H1 (cell line): ENCODE measurements at regions not wholly inside any gene's neighbourhood (a gene's known extent, or its start where the extent isn't known, plus 50 kb on each side); places are given as distances from the start of the nearest gene placed in this dataset.

Experiments used
- CTCF ChIA-PET: fragments of 300-600 bp; sonication (Branson Sonifier 250); formaldehyde crosslinking; loops from one replicate; lab custom pipeline; 2021; ENCODE audit not compliant: partially characterized antibody; lab: Charles Lee
- POLR2A ChIA-PET: fragments of 300-600 bp; sonication (Branson Sonifier 250); formaldehyde crosslinking; loops from one replicate; lab custom pipeline; 2021; ENCODE audit warnings: inconsistent platforms; ENCODE audit not compliant: partially characterized antibody; lab: Charles Lee
- DNase-seq, 2 experiments: peaks; one replicate each; pipeline versions ENCODE4 v3.0.0 to v3.0.0-alpha.2; 2010 to 2022; ENCODE audit warnings: low spot score in 2 of 2, low read depth in 1 of 2, mixed read lengths in 1 of 2
- FAIRE-seq: peaks from 2 replicates; lab custom pipeline; 2011; peaks lifted over from hg19 to GRCh38; lab: Jason Lieb, UNC
- H2AFZ ChIP-seq: 2 replicates; pipeline ENCODE4 v1.8.1; 2012; ENCODE audit warnings: low read length, inconsistent platforms
- H2AK5ac ChIP-seq: 2 replicates; pipeline ENCODE4 v1.6.1; 2013; ENCODE audit warnings: low read depth, low read length
- H2BK120ac ChIP-seq: replicated peaks from 2 replicates; pipeline ENCODE3; 2013; ENCODE audit warnings: low read depth, low read length, inconsistent platforms
- H2BK12ac ChIP-seq: 2 replicates; pipeline ENCODE4 v1.6.1; 2013; ENCODE audit warnings: low read depth, low read length
- H2BK15ac ChIP-seq: 2 replicates; pipeline ENCODE4 v1.6.1; 2013; ENCODE audit warnings: low read length
- H2BK20ac ChIP-seq: 2 replicates; pipeline ENCODE4 v1.6.1; 2013; ENCODE audit warnings: low read length
- H2BK5ac ChIP-seq: 2 replicates; pipeline ENCODE4 v1.6.1; 2013; ENCODE audit warnings: low read depth, low read length
- H3K14ac ChIP-seq: 2 replicates; pipeline ENCODE4 v1.6.1; 2013; ENCODE audit warnings: inconsistent platforms; ENCODE audit not compliant: insufficient read length
- H3K18ac ChIP-seq: 2 replicates; pipeline ENCODE4 v1.6.1; 2013; ENCODE audit warnings: low read length; ENCODE audit errors: extremely low read depth
- H3K23ac ChIP-seq: 2 replicates; pipeline ENCODE4 v1.6.1; 2013; ENCODE audit warnings: inconsistent platforms; ENCODE audit not compliant: insufficient read length
- H3K23me2 ChIP-seq: 2 replicates; pipeline ENCODE4 v1.6.1; 2013; ENCODE audit warnings: low read depth, low read length
- H3K27ac ChIP-seq: 2 replicates; pipeline ENCODE4 v1.6.1; 2011; ENCODE audit warnings: low read depth, low read length, inconsistent platforms
- H3K27me3 ChIP-seq, 4 experiments: replicated peaks in 1 of 4; 1 replicate in 1 of 4; 2 replicates in 3 of 4; pipeline versions ENCODE4 v1.6.1 to v1.8.1; 2011 to 2013; ENCODE audit warnings: low read length in 3 of 4, mild to moderate bottlenecking in 3 of 4, inconsistent platforms in 2 of 4, mixed read lengths in 2 of 4, moderate library complexity in 1 of 4; ENCODE audit not compliant: control insufficient read depth in 3 of 4, insufficient read depth in 3 of 4; ENCODE audit errors: extremely low read depth in 1 of 4
- H3K36me3 ChIP-seq, 4 experiments: 2 replicates each; pipeline versions ENCODE4 v1.6.1 to v1.8.1; 2011 to 2013; ENCODE audit warnings: mild to moderate bottlenecking in 4 of 4, low read length in 3 of 4, moderate library complexity in 2 of 4, control low read depth in 1 of 4, inconsistent platforms in 1 of 4; ENCODE audit not compliant: insufficient read depth in 4 of 4, control insufficient read depth in 2 of 4
- H3K4ac ChIP-seq: replicated peaks from 2 replicates; pipeline ENCODE3; 2013; ENCODE audit warnings: low read length, low read depth, mixed read lengths, inconsistent platforms; ENCODE audit not compliant: insufficient read length
- H3K4me1 ChIP-seq, 4 experiments: replicated peaks in 1 of 4; 1 replicate in 1 of 4; 2 replicates in 3 of 4; pipeline versions ENCODE4 v1.6.1 to v1.8.1; 2011 to 2013; ENCODE audit warnings: low read length in 3 of 4, inconsistent platforms in 2 of 4, mixed read lengths in 1 of 4; ENCODE audit not compliant: insufficient read depth in 4 of 4, control insufficient read depth in 3 of 4
- H3K4me2 ChIP-seq, 2 experiments: 2 replicates each; pipeline versions ENCODE4 v1.6.1 to v1.8.1; 2011 to 2013; ENCODE audit warnings: low read depth in 2 of 2, low read length in 2 of 2, control low read depth in 1 of 2, inconsistent platforms in 1 of 2, mild to moderate bottlenecking in 1 of 2; ENCODE audit not compliant: insufficient read depth in 1 of 2
- H3K4me3 ChIP-seq, 4 experiments: fragments of 200-600, 300-600 bp in 1 of 4; sonication (generic), shearing (Covaris generic), sonication (Bioruptor Twin) in 1 of 4; 2 replicates each; pipeline versions ENCODE4 v1.5.1 to v1.8.1; 2011 to 2016; ENCODE audit warnings: low read length in 4 of 4, low read depth in 3 of 4, control low read depth in 2 of 4, inconsistent platforms in 2 of 4, mild to moderate bottlenecking in 2 of 4, mixed read lengths in 1 of 4, moderate library complexity in 1 of 4; ENCODE audit not compliant: insufficient read depth in 2 of 4; ENCODE audit errors: extremely low read depth in 1 of 4
- H3K56ac ChIP-seq: replicated peaks from 2 replicates; pipeline ENCODE3; 2013; ENCODE audit warnings: low read depth, mild to moderate bottlenecking, mixed read lengths, low read length, inconsistent platforms; ENCODE audit not compliant: insufficient read length
- H3K79me1 ChIP-seq: 2 replicates; pipeline ENCODE4 v1.6.1; 2013; ENCODE audit warnings: low read depth, low read length, control low read depth
- H3K79me2 ChIP-seq, 2 experiments: 2 replicates each; pipeline versions ENCODE4 v1.6.1 to v1.8.1; 2012 to 2013; ENCODE audit warnings: low read length in 2 of 2, mild to moderate bottlenecking in 2 of 2, inconsistent platforms in 1 of 2; ENCODE audit not compliant: insufficient read depth in 2 of 2, control insufficient read depth in 1 of 2
- H3K9ac ChIP-seq, 4 experiments: replicated peaks in 1 of 4; 1 replicate in 1 of 4; 2 replicates in 3 of 4; pipeline versions ENCODE4 v1.6.1 to v1.8.1; 2011 to 2013; ENCODE audit warnings: low read depth in 3 of 4, low read length in 3 of 4, control low read depth in 2 of 4, mild to moderate bottlenecking in 2 of 4, moderate library complexity in 2 of 4, inconsistent platforms in 1 of 4; ENCODE audit errors: extremely low read depth in 1 of 4
- H3K9me3 ChIP-seq, 2 experiments: 2 replicates each; pipeline versions ENCODE4 v1.6.1 to v1.8.1; 2012 to 2013; ENCODE audit warnings: mild to moderate bottlenecking in 2 of 2, moderate library complexity in 2 of 2, control low read depth in 1 of 2, inconsistent platforms in 1 of 2, low read depth in 1 of 2, low read length in 1 of 2, mixed read lengths in 1 of 2; ENCODE audit not compliant: insufficient read depth in 2 of 2
- H4K20me1 ChIP-seq, 2 experiments: replicated peaks in 1 of 2; 2 replicates each; pipeline versions ENCODE3 to v1.8.1; 2011 to 2013; ENCODE audit warnings: inconsistent platforms in 2 of 2, low read length in 2 of 2, mild to moderate bottlenecking in 1 of 2; ENCODE audit not compliant: insufficient read depth in 2 of 2, control insufficient read depth in 1 of 2
- H4K5ac ChIP-seq: 2 replicates; pipeline ENCODE4 v1.6.1; 2013; ENCODE audit warnings: low read length, low read depth, mixed read lengths, inconsistent platforms; ENCODE audit not compliant: insufficient read length
- H4K8ac ChIP-seq: 2 replicates; pipeline ENCODE4 v1.8.0; 2013; ENCODE audit warnings: mild to moderate bottlenecking, moderate library complexity, low read length, inconsistent platforms; ENCODE audit not compliant: insufficient read depth; ENCODE audit errors: extremely low read depth
- H4K91ac ChIP-seq: replicated peaks from 2 replicates; pipeline ENCODE3; 2013; ENCODE audit warnings: low read length, mixed read lengths, inconsistent platforms; ENCODE audit not compliant: insufficient read length
- BRCA1 ChIP-seq: IDR thresholded peaks from 2 replicates; pipeline ENCODE4 v1.6.1; 2012; ENCODE audit warnings: low read depth, low read length, improper control_type of control experiment
- CEBPB ChIP-seq: IDR thresholded peaks from 2 replicates; pipeline ENCODE4 v1.6.1; 2012; ENCODE audit warnings: low read depth, low read length
- CTBP2 ChIP-seq: IDR thresholded peaks from 2 replicates; pipeline ENCODE4 v1.7.0; 2011; ENCODE audit warnings: borderline replicate concordance, mild to moderate bottlenecking, moderate library complexity, mixed read lengths, low read length; ENCODE audit not compliant: insufficient read depth, insufficient read length
- EZH2 ChIP-seq: fragments of 200-600 bp; sonication (generic); IDR thresholded peaks from 2 replicates; pipeline ENCODE4 v1.7.1; 2012; ENCODE audit warnings: low read depth, mild to moderate bottlenecking, moderate library complexity, low read length, inconsistent platforms; ENCODE audit not compliant: severe bottlenecking
- FOSL1 ChIP-seq: IDR thresholded peaks from 2 replicates; pipeline ENCODE4 v1.6.1; 2011; ENCODE audit warnings: mild to moderate bottlenecking, low read depth, low read length, moderate library complexity; ENCODE audit not compliant: insufficient read depth
- KDM5A ChIP-seq: fragments of 200-600 bp; IDR thresholded peaks from 2 replicates; pipeline ENCODE4 v1.7.1; 2012; ENCODE audit warnings: mild to moderate bottlenecking, low read length, inconsistent platforms, mixed read lengths
- MAFK ChIP-seq: IDR thresholded peaks from 2 replicates; pipeline ENCODE4 v1.6.1; 2012; ENCODE audit warnings: low read depth, mild to moderate bottlenecking, improper control_type of control experiment, low read length
- MAX ChIP-seq: IDR thresholded peaks from 2 replicates; pipeline ENCODE4 v1.6.1; 2012; ENCODE audit warnings: inconsistent platforms
- POLR2A ChIP-seq, 2 experiments: IDR thresholded peaks; 1 replicate in 1 of 2; 2 replicates in 1 of 2; pipeline ENCODE4 v1.6.1; 2011; ENCODE audit warnings: low read depth in 2 of 2, low read length in 2 of 2, mild to moderate bottlenecking in 2 of 2; ENCODE audit errors: control extremely low read depth in 1 of 2
- RAD21 ChIP-seq, 2 experiments: IDR thresholded peaks in 1 of 2; conservative IDR thresholded peaks in 1 of 2; 2 replicates each; pipeline ENCODE4 v1.6.1; 2011; ENCODE audit warnings: low read depth in 2 of 2, low read length in 2 of 2, improper control_type of control experiment in 1 of 2, inconsistent platforms in 1 of 2, mild to moderate bottlenecking in 1 of 2, moderate library complexity in 1 of 2
- RBBP5 ChIP-seq: IDR thresholded peaks from 2 replicates; pipeline ENCODE4 v1.7.1; 2012; ENCODE audit warnings: low read depth, mild to moderate bottlenecking, inconsistent platforms, low read length, moderate library complexity, borderline replicate concordance
- RFX5 ChIP-seq: IDR thresholded peaks from 2 replicates; pipeline ENCODE4 v1.6.1; 2011; ENCODE audit warnings: low read depth, low read length, improper control_type of control experiment, borderline replicate concordance
- RXRA ChIP-seq: IDR thresholded peaks from 2 replicates; pipeline ENCODE4 v1.6.1; 2011; ENCODE audit warnings: low read depth, mild to moderate bottlenecking, low read length, moderate library complexity; ENCODE audit not compliant: insufficient read depth
- SRF ChIP-seq: IDR thresholded peaks from 2 replicates; pipeline ENCODE4 v1.6.1; 2011; ENCODE audit warnings: mild to moderate bottlenecking, low read depth, low read length, moderate library complexity
- ZNF274 ChIP-seq: IDR thresholded peaks from 2 replicates; pipeline ENCODE4 v1.7.0; 2012; ENCODE audit warnings: low read length, borderline replicate concordance; ENCODE audit errors: extremely low read depth
- WGBS, 2 experiments: shearing (Covaris generic) in 1 of 2; methylation state at CpG; one replicate each; pipeline versions ENCODE4 v1.1.6 to v1.1.7; 2013 to 2015; ENCODE audit warnings: low lambda C conversion rate in 2 of 2, mixed read lengths in 2 of 2, inconsistent platforms in 1 of 2, low coverage in 1 of 2, missing lambda C conversion rate in 1 of 2; ENCODE audit not compliant: insufficient replicate concordance in 2 of 2, insufficient coverage in 1 of 2, insufficient read length in 1 of 2; ENCODE audit errors: extremely low coverage in 1 of 2, missing lambda C conversion rate in 1 of 2; 5-methylcytosine and 5-hydroxymethylcytosine counted together

- no peaks in the 10 kb centered on the region for H3K79me2 ChIP-seq
- H2AK5ac ChIP-seq: no peak overlapping the region
- no peaks in the 10 kb centered on the region; a peak in 1 of 8 replicates for H3K36me3 ChIP-seq
- H3K4me2 ChIP-seq: no peak overlapping the region
- H4K20me1 ChIP-seq: no peaks in the 10 kb centered on the region
- no peak overlapping the region for H3K23ac ChIP-seq
- H3K79me1 ChIP-seq: no peaks in the 10 kb centered on the region; the same call in 1 of the 2 replicates
- H2BK120ac ChIP-seq: no peak overlapping the region
- peaks cover 8 to 9% of the 10 kb centered on the region in 2 experiments; a peak in 3 of 4 replicates for H3K9me3 ChIP-seq
- no peak overlapping the region for H3K9ac ChIP-seq
- H3K27me3 ChIP-seq: no peaks in the 10 kb centered on the region
- 94% methylated on average over 2 of the region's 2 CpGs; no CpG with 5 or more reads in 1 of the 2 experiments for WGBS, 2 experiments
- H4K5ac ChIP-seq: no peak overlapping the region
- no peak for FAIRE-seq
- POLR2A ChIA-PET: no interaction called here
- H3K4me1 ChIP-seq: no peaks in the 10 kb centered on the region; a peak in 1 of 7 replicates
- no peak overlapping the region for H3K56ac ChIP-seq
- no peak overlapping the region for H3K27ac ChIP-seq
- no peak overlapping the region for H2BK5ac ChIP-seq
- DNase-seq: no peak
- no peak overlapping the region for H4K8ac ChIP-seq
- H3K18ac ChIP-seq: no peak overlapping the region
- no peak overlapping the region for H2AFZ ChIP-seq
- CTCF ChIA-PET: no interaction called here
- H4K91ac ChIP-seq: no peak overlapping the region
- H3K23me2 ChIP-seq: peaks cover 2% of the 10 kb centered on the region; the same call in 1 of the 2 replicates
- no peak overlapping the region for H2BK20ac ChIP-seq
- no peak overlapping the region for H3K14ac ChIP-seq
- no peak overlapping the region for H2BK12ac ChIP-seq
- no peak overlapping the region for H3K4me3 ChIP-seq
- no peak overlapping the region for H2BK15ac ChIP-seq
- H3K4ac ChIP-seq: no peak overlapping the region
- TF ChIP-seq CEBPB: no peak
- no peak for TF ChIP-seq POLR2A (IDR thresholded peaks at IDR 0.05; ENCODE audit: control extremely low read depth in 1 of 2, low read depth in 2 of 2, low read length in 2 of 2)
- no peak for TF ChIP-seq CTBP2
- TF ChIP-seq RBBP5: no peak
- TF ChIP-seq BRCA1: no peak
- TF ChIP-seq EZH2: no peak
- no peak for TF ChIP-seq KDM5A
- TF ChIP-seq MAFK: no peak
- no peak for TF ChIP-seq FOSL1
- TF ChIP-seq RFX5: no peak
- no peak for TF ChIP-seq MAX
- TF ChIP-seq RAD21 (IDR thresholded peaks at IDR 0.05 in 1 of 2, conservative IDR thresholded peaks at IDR 0.05 in 1 of 2; ENCODE audit: low read depth in 2 of 2, low read length in 2 of 2): no peak
- no peak for TF ChIP-seq RXRA
- TF ChIP-seq ZNF274: no peak
- TF ChIP-seq SRF: no peak
These were observed 169.5 kb downstream of the DIPK2A start for GRCh38 chr3:144141074-144141473.
